HCEC 1CT (cell line): ENCODE measurements at regions not wholly inside any gene's neighbourhood (a gene's known extent, or its start where the extent isn't known, plus 50 kb on each side); places are given as distances from the start of the nearest gene placed in this dataset.
"Not testable (repeated sequence)": the region's sequence is repeated elsewhere in the genome, so short reads cannot be mapped to it uniquely, and the experiment has no call there.

Source experiments
- DNase-seq: peaks from one replicate; pipeline ENCODE4 v3.0.0-alpha.2; 2017

GRCh38 chr9:119712325-119712724, 343.1 kb upstream of the BRINP1 start:
- no peak for DNase-seq

- no peak for DNase-seq
Measured at GRCh38 chr9:119709431-119709830, 340.2 kb upstream of the BRINP1 start.

GRCh38 chr9:119707228-119707845, 338.1 kb upstream of the BRINP1 start:
- no peak for DNase-seq

GRCh38 chr9:119701651-119702050, 332.4 kb upstream of the BRINP1 start:
- DNase-seq: no peak

GRCh38 chr9:119698535-119698934, 329.3 kb upstream of the BRINP1 start:
- DNase-seq: no peak

- no peak for DNase-seq
Measured at GRCh38 chr9:119697996-119698395, 328.8 kb upstream of the BRINP1 start.

GRCh38 chr9:119689879-119690278, 320.6 kb upstream of the BRINP1 start:
- DNase-seq: no peak

- no peak for DNase-seq
Measured at GRCh38 chr9:119688547-119688946, 319.3 kb upstream of the BRINP1 start.

GRCh38 chr9:119677811-119678505, 308.7 kb upstream of the BRINP1 start:
- DNase-seq: no peak

GRCh38 chr9:119675951-119676350, 306.7 kb upstream of the BRINP1 start:
- no peak for DNase-seq

- not testable (repeated sequence) for DNase-seq
Measured at GRCh38 chr9:119672763-119673162, 303.5 kb upstream of the BRINP1 start.

- no peak for DNase-seq
Measured at GRCh38 chr9:119667916-119668315, 298.7 kb upstream of the BRINP1 start.

GRCh38 chr9:119667163-119667562, 297.9 kb upstream of the BRINP1 start:
- no peak for DNase-seq

GRCh38 chr9:119662329-119662728, 293.1 kb upstream of the BRINP1 start:
- no peak for DNase-seq

- DNase-seq: no peak
Measured at GRCh38 chr9:119652931-119653330, 283.7 kb upstream of the BRINP1 start.

GRCh38 chr9:119649205-119649604, 280.0 kb upstream of the BRINP1 start:
- DNase-seq: no peak

- no peak for DNase-seq
Measured at GRCh38 chr9:119639287-119639955, 270.2 kb upstream of the BRINP1 start.

GRCh38 chr9:119634006-119634405, 264.8 kb upstream of the BRINP1 start:
- DNase-seq: no peak

- DNase-seq: no peak
Measured at GRCh38 chr9:119611565-119611964, 242.3 kb upstream of the BRINP1 start.

GRCh38 chr9:119609277-119609971, 240.2 kb upstream of the BRINP1 start:
- DNase-seq: no peak

- no peak for DNase-seq
Measured at GRCh38 chr9:119601632-119602031, 232.4 kb upstream of the BRINP1 start.

- no peak for DNase-seq
Measured at GRCh38 chr9:119597499-119597898, 228.3 kb upstream of the BRINP1 start.

- DNase-seq: no peak
Measured at GRCh38 chr9:119596703-119597102, 227.5 kb upstream of the BRINP1 start.
